GM18520 (cell line): ENCODE measurements at regions not wholly inside any gene's neighbourhood (a gene's known extent, or its start where the extent isn't known, plus 50 kb on each side); places are given as distances from the start of the nearest gene placed in this dataset.
"Not testable (repeated sequence)": the region's sequence is repeated elsewhere in the genome, so short reads cannot be mapped to it uniquely, and the experiment has no call there.

Experiments used
- ATAC-seq: cut with Tn5 transposase; IDR thresholded peaks from one replicate; pipeline ENCODE4 v1.9.1; 2021; ENCODE audit not compliant: unreplicated experiment

DNA sequence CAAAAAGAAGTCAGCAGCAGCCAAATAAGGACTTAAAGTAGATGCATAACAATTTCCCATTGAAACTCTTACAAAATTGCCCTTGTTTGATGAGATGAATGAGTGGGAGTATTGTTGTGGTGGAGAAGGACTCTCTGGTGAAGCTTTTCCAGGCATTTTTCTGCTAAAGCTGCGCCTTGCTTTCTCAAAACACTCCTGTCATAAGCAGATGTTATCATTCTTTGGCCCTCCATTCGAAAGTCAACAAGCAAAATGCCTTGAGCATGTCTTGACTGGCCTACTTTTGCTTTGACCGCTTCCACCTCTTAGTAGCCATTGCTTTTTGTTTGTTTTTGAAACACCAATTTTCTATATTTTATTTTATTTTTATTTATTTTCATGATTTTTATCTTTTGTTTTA, 340.9 kb upstream of the FGF13 start:
- ATAC-seq = no peak

DNA sequence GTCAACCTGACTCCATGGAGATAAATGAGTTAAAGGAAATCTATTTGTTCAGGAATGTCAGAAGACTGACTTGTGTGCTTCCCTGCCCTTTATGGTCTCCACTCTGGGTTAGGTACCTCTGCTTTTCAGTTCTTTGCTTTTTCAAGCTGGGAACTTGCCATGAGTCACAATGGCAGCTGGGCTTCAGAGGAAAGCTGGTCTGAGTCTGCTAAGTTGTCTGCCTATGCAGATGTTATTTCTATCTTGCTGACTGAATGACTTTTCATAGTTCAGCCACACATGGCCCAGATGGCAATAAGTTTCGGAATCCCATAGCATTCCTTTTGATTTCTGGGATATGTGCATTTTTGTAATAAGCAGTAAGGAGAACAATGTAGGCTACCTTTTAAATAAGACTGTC, 337.9 kb upstream of the FGF13 start:
- no peak for ATAC-seq

DNA sequence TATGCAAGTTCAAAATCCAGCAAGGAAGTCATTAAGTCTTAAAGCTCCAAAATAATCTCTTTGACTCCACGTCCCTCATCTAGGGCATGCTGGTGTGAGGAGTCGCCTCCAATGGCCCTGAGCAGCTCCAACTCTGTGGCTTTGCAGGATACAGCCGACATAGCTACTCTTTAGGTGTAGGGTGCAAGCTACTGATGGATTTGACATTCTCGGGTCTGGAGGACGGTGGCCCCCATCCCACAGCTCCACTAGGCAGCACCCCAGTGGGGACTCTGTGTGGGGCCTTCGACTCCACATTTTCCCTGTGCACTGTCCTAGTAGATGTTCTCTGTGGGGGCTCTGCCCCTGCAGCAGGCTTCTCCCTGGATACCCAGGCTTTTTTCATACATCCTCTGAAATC, 333.2 kb upstream of the FGF13 start:
- ATAC-seq = no peak

DNA sequence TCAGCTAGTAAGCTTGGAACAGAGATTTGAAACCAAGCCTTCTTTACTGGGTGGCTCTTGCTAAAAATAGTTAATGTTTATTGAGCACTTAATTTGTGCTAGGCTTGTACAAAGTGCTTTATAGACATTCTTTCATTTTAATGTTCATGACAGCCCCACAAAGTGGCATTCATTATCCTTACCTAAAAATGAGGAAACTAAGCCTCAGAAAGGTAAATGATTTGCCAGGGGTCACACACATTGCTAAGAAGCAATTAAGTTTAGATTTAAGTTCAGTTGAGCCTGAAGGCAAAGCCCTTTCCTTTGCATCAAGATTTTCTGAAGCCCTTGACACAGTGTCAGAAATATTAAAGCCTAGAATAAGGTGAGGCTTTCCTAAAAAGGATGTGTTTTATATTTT, 327.5 kb upstream of the FGF13 start:
- ATAC-seq = no peak

DNA sequence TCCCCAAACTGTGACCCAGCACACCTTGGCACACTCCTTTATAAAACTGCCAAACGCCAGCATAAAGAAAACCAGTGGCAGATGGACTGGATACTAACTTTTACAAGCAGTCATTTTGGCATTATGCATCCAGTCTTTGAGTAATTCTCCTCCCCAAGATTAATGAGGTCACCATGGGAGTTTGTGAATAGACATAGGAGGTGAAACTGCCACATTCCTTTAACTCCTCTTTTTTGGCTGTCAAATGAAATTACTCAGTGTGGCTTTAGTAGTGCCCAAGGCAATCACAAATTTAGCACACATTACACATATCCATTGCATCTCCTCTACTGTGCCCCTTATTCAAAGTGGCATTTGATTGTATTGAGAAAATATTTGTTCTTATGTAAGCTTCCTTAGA, 315.3 kb upstream of the FGF13 start:
- no peak for ATAC-seq

DNA sequence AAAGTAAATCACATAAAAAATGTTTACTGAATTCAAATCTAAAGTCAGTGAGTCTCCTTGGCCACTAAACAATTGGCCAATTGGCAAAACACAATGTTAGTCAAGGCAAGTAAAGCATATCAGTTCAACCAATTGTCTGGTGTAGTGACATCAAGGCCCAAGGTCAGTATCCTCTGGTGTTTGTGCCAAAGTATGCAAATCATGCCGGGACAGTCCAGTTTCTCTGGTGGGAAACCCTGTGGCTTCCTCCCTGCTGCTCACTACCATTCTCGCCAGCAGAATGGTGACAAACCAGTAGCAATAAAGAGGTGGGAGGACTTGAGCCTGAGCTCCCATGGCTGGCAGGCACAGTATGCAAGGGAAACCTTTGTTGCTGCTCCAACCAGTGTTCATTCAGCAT, 314.9 kb upstream of the FGF13 start:
- no peak for ATAC-seq

DNA sequence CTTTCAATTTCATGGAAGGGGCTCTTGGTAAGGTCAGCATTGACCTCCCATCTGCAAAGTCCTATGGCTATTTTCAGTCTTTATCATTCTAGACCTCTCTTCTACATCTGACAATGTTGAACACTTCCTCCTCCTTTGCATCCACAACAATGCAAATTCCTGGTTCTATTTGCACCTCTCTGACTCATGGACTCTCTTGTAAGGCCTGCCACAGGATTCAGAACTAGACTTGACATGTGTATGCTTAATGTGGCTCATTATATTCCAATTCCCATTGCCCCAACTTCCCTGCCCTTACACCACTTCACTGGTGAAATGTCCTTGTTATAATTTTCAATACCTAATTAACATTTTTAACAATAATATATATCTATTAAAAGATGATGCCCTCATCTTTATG, 314.3 kb upstream of the FGF13 start:
- ATAC-seq = no peak

DNA sequence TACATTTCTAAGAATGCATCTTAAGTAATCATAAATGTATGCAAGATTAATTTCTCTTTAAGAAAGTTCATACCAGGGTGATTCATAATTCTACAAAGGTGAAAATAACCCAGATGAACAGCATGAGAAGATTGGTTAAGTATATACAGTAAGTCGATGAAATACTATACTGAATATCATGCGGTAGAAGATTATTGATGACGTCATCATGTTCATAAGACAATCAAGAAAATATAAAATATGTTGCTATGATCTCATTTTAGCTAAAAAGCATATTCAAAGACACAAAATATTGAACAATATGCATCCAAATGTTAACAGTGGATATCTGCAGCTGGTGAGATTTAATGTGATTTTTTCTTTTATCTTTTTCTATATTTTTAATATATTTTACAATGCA, 312.0 kb upstream of the FGF13 start:
- ATAC-seq = no peak

DNA sequence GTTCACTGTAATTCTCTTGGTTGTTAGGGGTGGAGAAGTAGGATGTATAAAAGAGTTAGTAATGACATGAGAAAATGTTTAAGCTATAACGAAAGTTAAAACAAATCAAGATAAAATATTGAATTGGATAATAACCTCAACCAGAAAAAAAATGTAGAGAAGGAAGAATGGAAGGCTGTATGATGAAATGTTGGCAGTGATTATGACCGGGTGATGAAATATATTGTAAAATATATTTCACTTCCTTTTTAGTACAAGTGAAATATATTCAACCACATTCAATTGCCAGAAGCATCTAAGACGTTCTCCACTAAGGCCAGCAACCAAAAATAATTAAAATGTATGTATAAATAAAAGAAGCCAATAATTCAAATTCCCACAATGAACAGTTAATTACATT, 309.3 kb upstream of the FGF13 start:
- no peak for ATAC-seq

DNA sequence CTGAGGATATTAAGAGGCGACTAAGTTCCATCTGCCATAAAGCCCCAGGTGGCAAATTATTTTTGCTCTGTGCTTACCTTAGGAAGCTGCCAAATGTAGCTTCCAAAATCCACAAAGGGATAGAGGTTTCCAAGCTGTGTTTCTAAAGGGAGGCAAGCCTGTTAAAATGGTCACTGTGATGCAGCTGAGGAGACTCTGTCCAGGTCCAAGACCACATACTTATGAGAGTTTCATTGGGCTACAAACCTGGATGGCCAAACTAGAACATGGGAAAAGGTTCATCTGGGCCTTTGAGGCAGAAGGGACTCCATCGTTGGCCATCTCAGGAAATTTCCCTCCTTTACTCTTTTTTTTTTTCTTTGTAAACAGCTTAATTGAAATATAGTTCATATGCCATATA, 306.9 kb upstream of the FGF13 start:
- ATAC-seq = no peak

DNA sequence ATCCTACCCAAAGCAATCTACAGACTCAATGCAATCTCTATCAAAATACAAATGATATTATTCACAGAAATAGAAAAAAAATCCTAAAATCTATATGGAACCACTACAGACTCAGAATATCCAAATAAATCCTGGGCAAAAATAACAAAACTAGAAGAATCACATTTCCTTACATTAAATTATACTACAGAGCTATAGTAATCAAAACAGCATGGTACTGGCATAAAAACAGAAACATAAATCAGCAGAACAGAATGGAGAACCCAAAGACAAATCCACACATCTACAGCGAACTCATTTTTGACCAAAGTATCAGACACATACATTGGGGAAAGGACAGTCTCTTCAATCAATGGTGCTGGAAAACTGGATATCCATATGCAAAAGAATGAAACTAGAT, 304.1 kb upstream of the FGF13 start:
- no peak for ATAC-seq

DNA sequence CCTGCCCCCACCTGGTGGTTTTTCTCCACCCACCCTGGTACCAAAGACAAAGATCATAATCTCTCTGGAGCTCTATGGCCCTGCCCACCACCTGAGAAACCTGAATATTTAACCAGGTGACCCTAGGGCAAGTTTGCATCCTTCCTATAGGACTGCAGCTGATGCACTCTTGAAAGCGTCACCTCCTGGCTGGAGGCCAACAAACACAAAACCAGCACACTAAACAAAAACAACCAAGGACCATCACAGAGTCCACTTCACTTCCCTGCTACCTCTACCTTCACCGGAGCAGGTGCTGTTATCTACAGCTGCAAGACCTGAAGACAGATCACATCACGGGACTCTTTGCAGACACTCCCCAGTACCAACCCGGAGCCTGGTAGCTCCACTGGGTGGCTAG, 296.7 kb upstream of the FGF13 start:
- ATAC-seq = no peak

DNA sequence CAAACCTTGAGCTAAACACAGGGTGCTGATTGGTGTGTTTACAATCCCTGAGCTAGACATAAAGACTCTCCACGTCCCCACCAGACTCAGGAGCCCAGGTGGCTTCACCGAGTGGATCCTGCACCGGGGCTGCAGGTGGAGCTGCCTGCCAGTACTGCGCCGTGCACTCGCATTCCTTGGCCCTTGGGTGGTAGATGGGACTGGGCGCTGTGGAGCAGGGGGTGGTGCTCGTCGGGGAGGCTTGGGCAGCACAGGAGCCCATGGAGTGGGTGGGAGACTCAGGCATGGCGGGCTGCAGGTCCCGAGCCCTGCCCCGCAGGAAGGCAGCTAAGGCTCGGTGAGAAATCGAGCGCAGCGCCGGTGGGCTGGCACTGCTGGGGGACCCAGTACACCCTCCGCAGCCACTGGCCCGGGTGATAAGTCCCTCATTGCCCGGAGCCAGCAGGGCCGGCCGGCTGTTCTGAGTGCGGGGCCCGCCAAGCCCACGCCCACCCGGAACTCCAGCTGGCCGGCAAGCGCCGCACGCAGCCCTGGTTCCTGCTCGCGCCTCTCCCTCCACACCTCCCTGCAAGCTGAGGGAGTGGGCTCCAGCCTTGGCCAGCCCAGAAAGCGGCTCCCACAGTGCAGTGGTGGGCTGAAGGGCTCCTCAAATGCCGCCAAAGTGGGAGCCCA, 292.5 kb upstream of the FGF13 start:
- ATAC-seq = not testable (repeated sequence)

DNA sequence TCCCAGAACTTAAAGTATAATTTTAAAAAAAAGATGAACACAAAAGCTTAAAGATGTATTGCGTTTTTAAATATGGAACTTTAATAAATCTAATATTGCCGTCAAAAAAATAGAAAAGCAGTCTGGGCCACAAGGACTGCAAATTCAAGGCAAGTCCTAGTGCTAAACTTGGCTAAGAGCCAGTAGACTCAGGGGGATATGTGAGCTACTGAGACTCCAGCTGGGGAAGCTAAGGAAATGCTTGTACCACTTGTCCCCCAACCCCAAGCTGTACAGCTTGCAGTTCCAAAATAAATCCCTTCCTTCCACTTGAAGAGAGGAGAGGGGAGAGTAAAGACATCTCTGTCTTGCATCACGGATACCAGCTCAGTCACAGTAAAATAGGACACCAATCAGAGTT, 290.8 kb upstream of the FGF13 start:
- ATAC-seq = no peak

DNA sequence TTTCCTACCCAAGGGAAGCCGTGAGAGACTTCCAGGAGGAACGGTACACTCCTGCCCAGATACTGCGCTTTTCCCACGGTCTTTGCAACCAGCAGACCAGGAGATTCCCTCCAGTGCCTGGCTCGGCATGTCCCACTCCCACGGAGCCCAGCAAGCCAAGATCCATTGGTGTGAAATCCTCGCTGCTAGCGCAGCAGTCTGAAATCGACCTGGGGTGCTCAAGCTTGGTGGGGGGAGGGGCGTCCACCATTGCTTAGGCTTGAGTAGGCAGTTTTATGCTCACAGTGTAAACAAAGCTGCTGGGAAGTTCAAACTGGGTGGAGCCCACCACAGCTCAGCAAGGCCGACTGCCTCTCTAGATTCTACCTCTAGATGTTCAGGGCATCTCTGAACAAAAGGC, 284.8 kb upstream of the FGF13 start:
- no peak for ATAC-seq

DNA sequence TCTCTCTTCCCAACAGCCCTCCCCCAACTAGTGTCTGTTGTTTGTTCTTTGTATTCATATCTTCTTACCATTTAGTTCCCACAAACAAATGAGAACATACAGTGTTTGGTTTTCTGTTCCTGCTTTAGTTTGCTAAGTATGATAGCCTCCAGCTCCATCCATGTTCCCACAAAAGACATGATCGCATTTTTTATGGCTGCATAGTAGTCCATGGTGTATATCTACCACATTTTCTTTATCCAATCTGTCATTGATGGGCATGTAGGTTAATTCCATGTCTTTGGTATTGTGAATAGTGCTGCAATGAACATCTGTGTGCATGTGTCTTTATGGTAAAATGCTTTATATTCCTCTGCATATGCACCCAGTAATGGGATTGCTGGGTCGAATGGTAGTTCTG, 283.9 kb upstream of the FGF13 start:
- no peak for ATAC-seq

DNA sequence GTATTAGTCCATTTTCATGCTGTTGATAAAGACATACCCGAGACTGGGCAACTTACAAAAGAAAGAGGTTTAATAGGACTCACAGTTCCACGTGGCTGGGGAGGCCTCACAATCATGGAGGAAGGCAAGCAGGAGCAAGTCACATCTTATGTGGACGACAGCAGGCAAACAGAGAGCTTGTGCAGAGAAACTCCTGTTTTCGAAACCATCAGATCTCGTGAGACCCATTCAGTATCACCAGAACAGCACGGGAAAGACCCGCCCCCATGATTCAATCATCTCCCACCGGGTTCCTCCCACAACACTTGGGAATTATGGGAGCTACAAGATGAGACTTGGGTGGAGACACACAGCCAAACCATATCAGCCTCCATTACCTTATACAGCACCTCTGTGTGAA, 278.9 kb upstream of the FGF13 start:
- not testable (repeated sequence) for ATAC-seq

DNA sequence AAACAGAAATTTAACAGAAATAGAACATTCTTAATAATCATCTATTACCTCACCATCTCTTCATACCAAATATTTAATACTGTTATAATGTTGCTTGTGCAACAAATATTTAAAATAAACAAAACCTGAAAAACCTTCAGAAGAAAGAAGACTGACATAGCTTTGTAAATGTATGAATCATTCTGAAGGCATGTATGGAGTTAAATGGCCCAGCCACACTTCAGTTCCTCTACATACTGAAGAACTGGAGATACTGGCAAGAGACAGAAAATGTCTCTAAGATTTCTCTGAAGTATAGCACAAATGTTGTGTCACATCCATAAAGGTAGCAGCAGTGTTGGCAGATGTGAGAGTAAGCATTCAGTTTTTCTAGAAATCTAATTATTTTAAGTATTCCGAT, 275.3 kb upstream of the FGF13 start:
- no peak for ATAC-seq

DNA sequence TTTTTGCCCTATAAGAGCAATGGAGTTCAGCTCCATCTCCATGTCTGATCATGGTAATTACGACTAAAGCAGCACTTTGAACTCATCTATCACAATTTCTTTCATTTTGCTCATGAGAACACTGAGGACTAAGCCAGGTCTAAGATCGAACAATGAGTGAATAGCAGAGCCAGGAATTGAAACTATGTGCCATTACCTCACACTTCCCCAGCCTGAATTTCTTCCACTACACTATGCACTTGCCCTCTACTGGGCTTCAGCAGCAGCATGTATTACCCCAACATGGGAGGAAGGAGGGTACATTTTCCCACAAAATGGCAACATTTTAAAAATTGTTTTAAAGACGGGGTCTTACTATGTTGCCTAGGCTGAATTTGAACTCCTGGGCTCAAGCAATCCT, 274.7 kb upstream of the FGF13 start:
- no peak for ATAC-seq

DNA sequence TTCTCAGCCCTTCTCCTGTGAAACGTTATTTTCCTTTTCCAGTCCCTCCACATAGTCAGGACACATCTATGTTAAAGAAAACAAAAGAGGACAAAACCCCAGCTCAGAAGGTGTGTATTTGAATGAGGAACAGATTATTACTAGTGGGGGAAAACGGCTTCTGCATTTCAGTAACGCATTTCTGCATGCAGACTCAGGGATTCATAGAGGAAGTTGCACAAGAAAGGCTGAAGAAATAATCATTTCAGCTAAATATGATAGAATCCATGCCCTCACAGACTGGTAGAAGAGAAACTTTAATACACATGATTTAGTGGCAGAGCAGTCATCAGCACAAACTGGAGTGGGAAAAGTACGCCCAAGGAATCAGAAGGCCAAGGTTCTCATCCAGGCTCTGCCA, 270.8 kb upstream of the FGF13 start:
- ATAC-seq = no peak

DNA sequence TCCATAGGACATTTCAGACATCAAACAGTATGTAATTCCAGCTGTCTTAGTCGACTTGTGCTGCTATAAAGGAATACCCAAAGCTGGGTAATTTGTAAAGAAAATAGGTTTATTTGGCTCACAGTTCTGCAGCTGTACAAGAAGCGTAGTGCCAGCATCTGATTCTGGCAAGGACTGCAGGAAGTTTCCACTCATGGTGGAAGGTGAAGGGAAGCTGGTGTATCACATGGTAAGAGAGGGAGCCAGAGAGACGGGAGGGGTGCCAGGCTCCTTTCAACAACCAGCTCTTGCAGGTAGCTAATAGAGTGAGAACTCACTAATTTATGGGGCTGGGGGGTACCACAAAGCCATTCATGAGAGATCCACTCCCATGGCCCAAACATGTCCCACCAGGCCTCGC, 253.0 kb upstream of the FGF13 start:
- ATAC-seq = no peak

DNA sequence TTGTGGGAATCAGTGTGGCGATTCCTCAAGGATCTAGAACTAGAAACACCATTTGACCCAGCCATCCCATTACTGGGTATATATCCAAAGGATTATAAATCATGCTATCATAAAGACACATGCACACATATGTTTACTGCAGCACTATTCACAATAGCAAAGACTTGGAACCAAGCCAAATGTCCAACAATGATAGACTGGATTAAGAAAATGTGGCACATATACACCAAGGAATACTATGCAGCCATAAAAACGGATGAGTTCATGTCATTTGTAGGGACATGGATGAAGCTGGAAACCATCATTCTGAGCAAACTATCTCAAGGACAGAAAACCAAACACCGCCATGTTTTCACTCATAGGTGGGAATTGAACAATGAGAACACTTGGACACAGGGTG, 250.9 kb upstream of the FGF13 start:
- not testable (repeated sequence) for ATAC-seq

DNA sequence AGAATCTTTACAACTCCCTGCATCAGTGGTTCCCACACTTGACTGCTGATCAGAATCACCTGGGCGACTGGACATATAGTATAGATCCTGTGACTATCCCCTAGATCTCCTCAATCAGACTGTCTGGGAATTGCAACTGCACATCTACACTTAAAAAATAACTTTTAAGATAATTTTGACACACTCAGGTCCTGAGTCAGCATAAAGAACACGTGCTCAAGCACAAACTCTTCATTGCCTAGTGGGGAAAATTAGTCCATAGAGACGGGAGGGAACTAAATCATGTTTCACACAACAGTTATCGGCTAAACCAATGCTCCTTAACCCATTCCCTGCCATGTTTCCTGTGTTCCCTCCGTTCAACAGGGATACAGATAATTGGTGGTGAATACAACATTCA, 243.5 kb upstream of the FGF13 start:
- ATAC-seq = no peak

DNA sequence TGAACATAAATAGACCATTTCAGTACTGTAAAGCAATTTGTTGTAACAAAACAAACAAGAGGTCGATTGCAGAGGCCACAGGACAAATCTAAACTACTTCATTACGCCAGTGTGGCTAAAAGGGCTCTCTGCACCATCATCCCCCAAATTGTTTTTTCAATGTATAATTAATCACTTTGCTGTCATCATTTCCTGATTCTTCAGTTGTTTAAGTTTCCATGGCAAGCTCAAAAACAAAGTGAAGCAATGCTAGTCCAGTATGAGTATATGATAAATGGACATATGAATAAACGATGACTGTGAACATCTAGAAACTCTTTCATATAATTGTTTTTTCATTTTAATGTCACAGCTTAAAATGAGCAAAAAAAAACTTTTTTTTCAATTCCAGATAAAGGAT, 235.4 kb upstream of the FGF13 start:
- no peak for ATAC-seq
